ENCODE measurements at regions not wholly inside any gene's neighbourhood (a gene's known extent, or its start where the extent isn't known, plus 50 kb on each side); places are given as distances from the start of the nearest gene placed in this dataset.

GRCh38 chr10:33523236-33523792 lies 188.8 kb upstream of the NRP1 start:
- TF ChIP-seq SIN3A (IDR thresholded peaks at IDR 0.05; ENCODE audit: borderline replicate concordance, insufficient read depth, low read length): no peak
- TF ChIP-seq TAF1 (IDR thresholded peaks at IDR 0.05; ENCODE audit: borderline replicate concordance, insufficient read depth, low read length): no peak
- no peak for TF ChIP-seq REST (IDR thresholded peaks at IDR 0.05; ENCODE audit: insufficient read depth in 1 of 2, low read depth in 2 of 2, low read length in 2 of 2)

GRCh38 chr10:33521904-33522303 lies 187.4 kb upstream of the NRP1 start:
- TF ChIP-seq FOXP2 (optimal IDR thresholded peaks at IDR 0.05; ENCODE audit: borderline replicate concordance, extremely low read depth, extremely low read length, insufficient read depth) (no peak), SIN3A (IDR thresholded peaks at IDR 0.05; ENCODE audit: borderline replicate concordance, insufficient read depth, low read length) (no peak), TAF1 (IDR thresholded peaks at IDR 0.05; ENCODE audit: borderline replicate concordance, insufficient read depth, low read length) (no peak), REST (IDR thresholded peaks at IDR 0.05; ENCODE audit: insufficient read depth in 1 of 2, low read depth in 2 of 2, low read length in 2 of 2) (no peak), POLR2AphosphoS5 (IDR thresholded peaks at IDR 0.05; ENCODE audit: low read depth, low read length) (no peak)

GRCh38 chr10:33521062-33521461 lies 186.6 kb upstream of the NRP1 start:
- TF ChIP-seq FOXP2 (optimal IDR thresholded peaks at IDR 0.05; ENCODE audit: borderline replicate concordance, extremely low read depth, extremely low read length, insufficient read depth) (no peak), SIN3A (IDR thresholded peaks at IDR 0.05; ENCODE audit: borderline replicate concordance, insufficient read depth, low read length) (no peak), POLR2AphosphoS5 (IDR thresholded peaks at IDR 0.05; ENCODE audit: low read depth, low read length) (no peak), REST (IDR thresholded peaks at IDR 0.05; ENCODE audit: insufficient read depth in 1 of 2, low read depth in 2 of 2, low read length in 2 of 2) (no peak), TAF1 (IDR thresholded peaks at IDR 0.05; ENCODE audit: borderline replicate concordance, insufficient read depth, low read length) (no peak)

- TF ChIP-seq TAF1 (IDR thresholded peaks at IDR 0.05; ENCODE audit: borderline replicate concordance, insufficient read depth, low read length) (no peak), POLR2AphosphoS5 (IDR thresholded peaks at IDR 0.05; ENCODE audit: low read depth, low read length) (no peak)
Observed at GRCh38 chr10:33520223-33520622, 185.8 kb upstream of the NRP1 start.

GRCh38 chr10:33519130-33519860 lies 184.8 kb upstream of the NRP1 start:
- no peak for TF ChIP-seq REST (IDR thresholded peaks at IDR 0.05; ENCODE audit: insufficient read depth in 1 of 2, low read depth in 2 of 2, low read length in 2 of 2)
- no peak for TF ChIP-seq TAF1 (IDR thresholded peaks at IDR 0.05; ENCODE audit: borderline replicate concordance, insufficient read depth, low read length)
- TF ChIP-seq SIN3A (IDR thresholded peaks at IDR 0.05; ENCODE audit: borderline replicate concordance, insufficient read depth, low read length): no peak
- no peak for TF ChIP-seq POLR2AphosphoS5 (IDR thresholded peaks at IDR 0.05; ENCODE audit: low read depth, low read length)
- TF ChIP-seq FOXP2 (optimal IDR thresholded peaks at IDR 0.05; ENCODE audit: borderline replicate concordance, extremely low read depth, extremely low read length, insufficient read depth): no peak

Measured in PFSK-1 (cell line).